Left lobe of liver (tissue), 2 donors: ENCODE measurements at regions not wholly inside any gene's neighbourhood (a gene's known extent, or its start where the extent isn't known, plus 50 kb on each side); places are given as distances from the start of the nearest gene placed in this dataset.
"Not testable (repeated sequence)": the region's sequence is repeated elsewhere in the genome, so short reads cannot be mapped to it uniquely, and the experiment has no call there.

Source experiments
- ATAC-seq: fragments of 200-7000 bp; cut with Tn5 transposase; one replicate; pipeline ENCODE4 v1.9.1; 2020; ENCODE audit warnings: mild to moderate bottlenecking, moderate library complexity
- DNase-seq: peaks from one replicate; pipeline ENCODE4 v3.0.0-alpha.2; 2020; ENCODE audit warnings: low spot score
- donor health status: DM: no; HTN: no; CAD: no; lungs with moderate emphysema.
- donor health status: DM: no; HTN: yes; CAD: no.

DNA sequence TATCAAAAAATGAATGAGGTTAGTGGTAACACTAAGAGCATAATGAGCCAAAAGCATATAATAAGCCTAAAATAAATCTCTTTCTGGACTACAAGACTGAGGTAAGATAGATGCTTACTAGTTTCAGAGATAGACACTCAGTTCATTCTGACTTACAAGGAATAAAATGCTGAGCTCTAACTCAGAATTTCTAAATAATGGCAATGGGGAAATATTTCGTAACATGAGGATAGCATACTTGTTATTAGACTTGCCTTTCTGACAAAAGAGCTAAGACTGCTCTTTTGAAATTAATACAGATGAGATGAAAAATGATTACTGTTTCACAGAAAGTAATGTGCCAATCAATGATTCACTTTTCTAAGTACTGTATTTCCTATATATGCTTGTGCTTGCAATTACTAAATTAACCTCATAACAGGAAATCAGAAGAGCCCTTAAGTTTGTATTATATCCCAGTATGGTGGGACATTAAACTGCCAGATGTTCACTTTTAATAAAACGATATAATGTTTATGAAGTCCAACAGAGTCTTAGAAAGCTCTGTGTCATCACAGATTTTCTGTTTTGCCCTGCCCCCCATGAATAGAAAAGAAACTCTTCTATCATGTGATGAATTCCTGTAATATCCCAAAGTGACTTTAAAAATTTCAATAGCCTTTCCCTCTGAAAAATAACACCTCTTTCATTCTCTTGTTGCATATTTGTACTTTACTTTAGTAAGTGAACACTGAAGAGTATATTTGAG, 2771.0 kb upstream of the PCDH20 start:
- ATAC-seq (no peak), DNase-seq (no peak)

DNA sequence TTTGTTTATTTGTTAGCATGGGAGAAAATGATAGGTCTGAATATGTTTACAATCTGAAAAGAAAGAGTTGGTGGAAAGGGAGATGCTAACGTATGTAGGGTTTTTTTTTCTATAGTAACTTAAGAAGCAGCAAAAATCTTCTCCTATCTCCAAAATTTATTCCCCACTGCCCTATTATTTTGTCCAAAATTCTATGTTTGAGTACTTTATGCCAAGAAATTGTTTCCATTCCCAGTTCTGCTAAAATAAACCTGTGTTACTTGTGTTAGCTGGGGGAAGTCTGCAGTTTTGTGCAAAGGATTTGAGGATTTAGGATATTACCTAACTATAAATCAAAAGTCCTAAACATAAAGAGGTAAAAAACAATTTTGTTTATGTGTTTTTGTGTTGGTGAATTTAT, 2770.4 kb upstream of the PCDH20 start:
- DNase-seq: no peak

DNA sequence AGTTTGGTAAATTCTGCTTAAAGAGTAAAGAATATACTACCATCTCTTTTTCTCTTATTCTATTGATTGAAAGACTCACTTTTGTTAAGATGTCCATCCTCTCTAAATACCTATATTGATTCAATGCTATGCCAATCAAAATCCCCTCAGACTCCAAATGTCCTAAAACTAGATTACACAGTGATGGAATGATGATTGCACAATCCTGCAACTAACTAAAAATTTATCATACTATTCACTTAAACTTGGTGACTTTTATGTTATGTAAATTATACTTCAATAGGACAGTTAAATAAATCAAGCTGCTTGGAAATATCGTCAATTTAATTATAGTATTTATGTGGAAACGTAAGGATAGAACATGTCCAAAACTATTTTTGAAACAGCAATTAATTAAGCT, 2765.1 kb upstream of the PCDH20 start:
- DNase-seq (no peak), ATAC-seq (no peak)

More for the DNA sequence above, 2770.4 kb upstream of the PCDH20 start:
- no peak for ATAC-seq

DNA sequence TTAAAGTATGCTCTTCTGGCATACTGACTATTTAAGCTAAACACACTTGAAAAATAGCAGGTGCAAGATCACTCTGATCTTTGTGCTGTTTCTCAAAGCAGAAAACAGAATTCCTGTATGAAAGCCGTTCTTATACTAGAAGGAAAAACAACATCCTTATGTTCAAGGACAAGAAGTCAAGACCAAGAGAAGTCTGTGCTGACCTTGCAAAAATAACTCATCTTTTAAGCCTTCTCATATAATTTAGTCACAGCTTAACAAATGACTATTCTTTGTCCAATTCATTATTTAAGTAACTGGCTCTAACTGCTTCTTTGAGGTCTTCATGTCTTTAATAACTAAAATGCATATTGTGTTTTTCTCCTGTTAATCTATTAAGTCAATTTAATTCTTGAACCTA, 2750.2 kb upstream of the PCDH20 start:
- DNase-seq: no peak

DNA sequence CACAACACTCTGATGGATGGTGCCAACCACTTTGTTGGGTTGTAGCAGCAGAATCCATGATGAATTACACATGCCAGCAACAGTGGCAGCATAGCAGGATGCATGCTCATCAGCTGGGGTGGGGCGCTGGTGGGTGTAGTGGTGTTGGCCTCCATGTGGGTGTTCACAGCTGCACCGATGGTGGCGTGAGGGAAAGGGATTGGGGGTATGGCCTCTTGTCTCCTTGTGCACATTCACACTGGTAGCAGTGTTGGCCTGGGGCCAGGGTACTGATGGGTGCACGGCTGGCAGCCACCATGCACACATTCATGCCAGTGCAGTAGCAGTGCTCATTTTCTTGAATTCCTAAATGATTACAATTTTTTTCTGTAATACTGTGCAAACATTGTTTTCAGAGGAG, 2748.8 kb upstream of the PCDH20 start:
- ATAC-seq (no peak), DNase-seq (no peak)

More for the DNA sequence above, 2750.2 kb upstream of the PCDH20 start:
- no peak for ATAC-seq

DNA sequence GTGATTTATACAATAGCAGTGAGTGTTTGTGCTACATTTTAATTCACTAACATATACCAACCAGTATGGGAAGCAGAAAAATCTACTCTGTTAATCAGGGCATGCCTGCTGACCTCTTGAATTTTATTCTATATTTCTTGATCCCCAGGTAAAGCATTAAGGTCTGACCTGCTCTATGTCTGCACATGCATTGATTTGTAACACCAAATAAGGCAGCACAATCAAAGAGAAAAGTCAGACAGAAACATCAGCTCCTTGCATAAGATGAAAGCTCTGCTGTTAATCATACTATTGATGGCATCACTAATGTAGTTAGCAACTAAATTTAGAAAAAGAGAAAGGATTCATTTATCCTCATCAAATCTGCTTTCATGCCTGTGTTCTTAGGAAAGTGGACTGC, 2744.8 kb upstream of the PCDH20 start:
- ATAC-seq (no peak), DNase-seq (no peak)

DNA sequence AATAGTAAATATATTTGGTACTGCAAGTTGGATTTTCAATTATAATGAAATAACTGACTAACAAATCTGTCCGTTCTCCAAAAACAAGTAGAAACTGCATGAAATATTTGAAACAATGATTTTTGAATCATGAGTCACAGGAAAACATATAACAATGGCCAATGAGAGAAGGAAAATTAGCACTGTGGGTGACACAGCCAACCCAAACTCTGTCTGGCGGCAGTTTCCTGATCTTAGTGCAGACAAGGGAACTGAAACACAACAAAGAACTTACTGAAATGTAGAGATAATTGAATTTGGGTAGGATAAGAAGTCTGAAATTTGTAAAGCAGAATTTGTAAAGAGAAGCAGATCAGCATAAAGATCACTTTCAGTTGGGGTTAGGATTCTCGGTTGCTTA, 2743.3 kb upstream of the PCDH20 start:
- ATAC-seq (no peak), DNase-seq (no peak)

DNA sequence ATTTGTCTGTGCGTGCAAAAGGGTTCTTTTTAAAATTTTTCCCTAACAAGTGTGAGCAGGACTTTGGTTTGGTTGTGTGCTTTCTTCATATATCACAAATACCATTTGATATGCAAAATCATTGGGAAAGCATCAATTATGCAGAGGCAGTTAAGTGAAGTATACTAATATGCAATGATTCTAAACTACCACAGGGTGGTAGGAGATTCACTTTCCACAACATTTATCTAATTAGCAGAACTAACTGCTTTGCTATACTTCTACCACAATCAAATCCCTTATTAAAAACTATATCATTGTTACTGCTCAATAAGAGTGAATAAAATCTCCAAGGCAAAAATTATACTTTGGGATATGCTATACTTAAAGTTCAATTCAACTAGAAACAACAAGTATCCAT, 2738.9 kb upstream of the PCDH20 start:
- DNase-seq (no peak), ATAC-seq (no peak)

DNA sequence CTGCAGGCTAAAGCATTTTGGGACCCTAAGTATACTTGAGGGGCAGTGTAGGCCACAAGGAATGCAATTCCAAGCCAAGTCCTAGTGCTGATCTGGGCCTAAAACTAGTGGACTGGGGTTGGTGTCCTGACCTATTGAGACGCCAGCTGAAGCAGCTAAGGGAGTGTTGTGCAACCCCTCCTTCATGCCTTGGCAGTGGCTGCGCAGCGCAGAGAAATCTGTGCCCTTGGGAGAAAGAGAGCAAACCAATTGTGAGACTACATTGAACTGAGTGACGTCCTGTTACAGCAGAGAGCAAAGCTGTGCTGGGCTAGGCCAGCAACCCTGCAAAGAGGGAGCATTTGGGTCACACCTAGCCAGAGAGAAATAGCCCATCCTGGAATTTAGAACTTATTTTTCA, 2715.0 kb upstream of the PCDH20 start:
- ATAC-seq: no peak
- no peak for DNase-seq

DNA sequence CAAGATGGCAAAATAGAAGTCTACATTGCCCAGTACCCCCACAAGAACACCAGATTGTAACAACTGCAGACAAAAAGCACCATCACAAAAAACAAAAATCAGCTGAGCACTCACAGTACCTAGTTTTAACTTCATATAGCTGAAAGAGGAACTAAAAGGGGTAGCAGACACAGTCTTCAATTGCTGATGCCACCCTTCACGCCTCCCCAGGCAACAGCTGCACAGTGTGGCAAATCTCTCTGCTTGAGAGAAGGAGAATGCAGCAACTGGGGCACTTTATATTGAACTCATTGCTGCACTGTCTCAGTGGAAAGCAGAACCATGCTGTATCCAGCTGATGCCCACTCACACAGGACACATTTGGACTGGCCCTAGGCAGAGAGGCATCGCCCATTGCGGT, 2714.5 kb upstream of the PCDH20 start:
- DNase-seq (no peak), ATAC-seq (no peak)

DNA sequence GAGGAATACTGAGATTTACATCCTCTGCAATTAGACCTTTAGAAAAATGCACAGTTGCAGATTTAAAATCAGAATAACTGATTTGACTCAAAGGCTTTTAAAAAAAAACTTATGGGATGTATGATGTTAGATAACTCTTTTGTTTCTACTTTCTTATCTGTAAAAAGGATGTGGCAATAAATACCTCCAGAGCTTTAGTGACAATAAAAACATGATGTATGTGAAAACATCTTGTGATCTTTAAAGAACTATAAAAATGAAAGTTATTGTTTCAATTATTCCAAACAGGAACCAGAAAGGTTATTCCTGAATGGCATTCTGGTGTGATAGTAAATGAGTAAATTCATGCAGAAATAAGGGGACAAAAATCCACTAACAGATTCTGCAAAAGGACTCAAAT, 2712.2 kb upstream of the PCDH20 start:
- ATAC-seq: no peak
- no peak for DNase-seq

DNA sequence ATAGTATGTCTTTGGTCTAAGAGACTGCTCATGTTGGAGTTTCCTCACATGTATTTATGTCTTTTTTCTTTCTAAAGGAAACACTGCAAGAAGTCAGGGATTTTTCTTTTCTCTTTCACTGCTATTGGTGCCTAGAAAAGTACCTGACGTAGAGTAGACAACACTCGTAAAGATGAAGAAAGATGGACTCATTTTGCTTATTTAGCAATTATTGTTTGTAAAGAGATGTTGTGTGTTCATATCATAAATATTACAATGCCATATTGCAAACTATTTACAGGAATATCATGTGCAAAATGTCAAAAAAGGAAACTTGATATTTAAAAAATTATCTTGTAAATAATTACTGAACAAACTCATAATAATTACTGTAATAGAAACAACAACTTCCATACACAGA, 2711.5 kb upstream of the PCDH20 start:
- DNase-seq (no peak), ATAC-seq (no peak)

DNA sequence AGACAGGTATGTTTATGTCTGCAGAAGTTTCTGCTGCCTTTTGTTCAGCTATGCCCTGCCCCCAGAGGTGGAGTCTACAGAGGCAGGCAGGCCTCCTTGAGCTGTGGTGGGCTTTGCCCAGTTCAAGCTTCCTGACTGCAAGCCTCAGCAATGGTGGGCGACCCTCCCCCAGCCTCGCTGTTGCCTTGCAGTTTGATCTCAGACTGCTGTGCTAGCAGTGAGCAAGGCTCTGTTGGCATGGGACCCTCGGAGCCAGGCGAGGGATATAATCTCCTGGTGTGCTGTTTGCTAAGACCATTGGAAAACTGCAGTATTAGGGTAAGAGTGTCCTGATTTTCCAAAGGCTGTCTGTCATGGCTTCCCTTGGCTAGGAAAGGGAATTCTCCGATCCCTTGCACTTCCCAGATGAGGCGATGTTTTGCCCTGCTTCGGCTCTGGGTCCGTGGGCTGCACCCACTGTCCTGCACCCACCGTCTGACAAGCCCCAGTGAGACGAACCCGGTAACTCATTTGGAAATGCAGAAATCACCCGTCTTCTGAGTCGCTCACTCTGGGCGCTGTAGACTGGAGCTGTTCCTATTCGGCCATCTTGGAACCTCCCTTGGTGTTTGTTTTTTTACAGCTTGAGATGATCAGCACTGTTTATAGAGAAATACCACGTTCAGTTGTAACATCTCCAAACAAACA, 2705.5 kb upstream of the PCDH20 start:
- not testable (repeated sequence) for DNase-seq, ATAC-seq

DNA sequence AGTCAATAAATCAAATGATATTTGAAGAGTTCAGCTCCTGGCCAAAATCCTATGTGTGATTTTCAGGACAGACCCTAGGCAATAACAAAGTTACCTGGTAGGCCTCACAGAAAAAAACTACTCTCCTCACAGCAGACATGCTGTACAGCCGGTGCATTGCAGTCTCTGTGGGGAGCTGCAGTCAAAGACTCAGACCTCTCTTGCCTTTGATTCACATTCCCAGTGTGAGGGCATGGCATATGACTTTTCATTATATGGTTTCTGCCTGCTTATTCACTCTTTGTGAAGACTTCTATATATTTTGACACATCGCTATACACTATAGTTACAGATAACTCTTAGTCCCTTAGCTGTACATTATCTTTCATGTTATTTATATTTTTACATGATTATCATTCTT, 2684.3 kb upstream of the PCDH20 start:
- DNase-seq (no peak), ATAC-seq (no peak)

DNA sequence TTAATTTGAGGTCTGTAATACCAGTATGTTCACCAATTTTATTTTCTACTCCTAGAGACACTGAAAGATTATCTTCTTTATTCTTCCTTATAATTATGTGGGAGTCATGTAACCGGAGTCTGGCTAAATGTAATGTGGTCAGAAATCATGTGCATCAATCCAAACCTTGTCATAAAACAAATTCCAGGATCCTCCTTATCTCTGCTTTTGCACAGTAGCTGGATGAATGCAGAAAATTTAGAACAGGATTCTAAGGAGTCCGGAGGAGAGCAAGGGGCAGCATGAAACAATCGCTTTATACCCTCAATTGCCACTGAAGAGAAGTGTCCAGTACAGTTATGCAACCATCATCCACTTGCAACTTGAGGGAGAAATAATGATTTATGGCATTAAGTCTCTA, 2674.7 kb upstream of the PCDH20 start:
- ATAC-seq (no peak), DNase-seq (no peak)

DNA sequence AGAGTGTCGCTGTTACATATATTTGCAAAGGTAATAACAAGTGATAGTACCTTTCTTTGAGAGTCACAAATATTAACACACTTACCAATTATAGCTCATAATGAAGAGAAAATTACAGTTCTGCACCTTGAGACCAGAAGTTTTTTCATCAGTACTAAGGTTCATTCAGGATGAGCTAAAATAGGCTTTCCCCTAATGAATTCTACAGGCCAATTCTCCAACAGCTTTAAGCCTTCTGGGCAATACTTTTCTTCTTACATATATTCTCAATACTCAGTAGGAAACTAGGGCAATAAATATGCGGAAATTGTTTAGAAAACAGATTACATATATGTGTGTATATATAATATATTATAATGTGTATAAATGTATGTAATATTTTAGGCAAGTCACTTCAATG, 2672.8 kb upstream of the PCDH20 start:
- ATAC-seq: no peak
- DNase-seq: no peak

DNA sequence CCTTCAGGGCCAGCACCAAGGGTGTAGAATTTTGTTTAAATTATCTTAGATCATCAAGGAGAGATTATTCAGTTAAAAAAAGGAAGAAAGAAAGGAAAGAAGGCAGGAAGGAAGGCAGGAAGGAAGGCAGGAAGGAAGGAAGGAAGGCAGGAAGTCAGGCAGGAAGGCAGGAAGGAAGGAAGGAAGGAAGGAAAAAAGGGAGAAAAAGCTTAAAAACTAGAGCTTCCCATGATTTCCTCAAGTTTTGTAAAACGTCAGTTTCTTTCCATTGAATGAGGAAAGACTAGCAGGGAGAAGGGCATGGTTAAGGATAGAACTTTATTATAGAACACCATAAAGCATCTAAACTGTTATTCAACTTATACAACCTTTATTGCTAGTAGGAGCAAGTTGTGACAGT, 2672.0 kb upstream of the PCDH20 start:
- no peak for ATAC-seq

DNA sequence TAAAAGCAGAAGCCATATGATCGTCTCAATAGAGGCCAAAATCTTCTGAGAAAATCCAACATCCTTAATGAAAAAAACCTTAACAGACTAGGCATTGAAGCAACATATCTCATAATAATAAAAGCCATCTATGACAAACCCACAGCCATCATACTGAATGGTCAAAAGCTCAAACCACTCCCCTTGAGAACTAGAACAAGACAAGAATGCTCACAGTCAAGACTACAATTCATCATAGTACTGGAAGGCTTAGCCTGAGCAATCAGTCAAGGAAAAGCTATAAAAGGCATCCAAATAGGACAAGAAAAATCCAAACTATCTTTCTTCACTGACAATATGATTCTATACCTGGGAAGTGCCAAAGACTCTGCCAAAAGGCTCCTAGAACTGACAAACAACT, 2668.2 kb upstream of the PCDH20 start:
- no peak for ATAC-seq
- no peak for DNase-seq

More for the DNA sequence above, 2672.0 kb upstream of the PCDH20 start:
- no peak for DNase-seq

DNA sequence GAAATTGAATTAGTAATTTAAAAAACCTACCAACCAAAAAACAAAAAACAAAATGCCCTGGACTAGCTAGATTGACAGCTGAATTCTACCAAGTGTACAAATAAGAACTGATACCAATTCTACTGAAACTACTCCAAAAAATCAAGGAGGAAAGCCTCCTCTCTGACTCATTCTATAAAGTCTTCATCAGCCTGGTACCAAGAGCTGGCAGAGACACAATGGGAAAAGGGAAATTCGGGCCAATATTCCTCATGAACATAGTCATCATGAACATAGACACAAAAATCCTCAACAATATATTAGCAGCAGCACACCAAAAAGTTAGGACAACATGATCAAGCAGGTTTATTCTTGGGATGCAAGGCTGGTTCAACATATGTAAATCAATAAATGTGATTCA, 2667.7 kb upstream of the PCDH20 start:
- ATAC-seq (no peak), DNase-seq (no peak)

DNA sequence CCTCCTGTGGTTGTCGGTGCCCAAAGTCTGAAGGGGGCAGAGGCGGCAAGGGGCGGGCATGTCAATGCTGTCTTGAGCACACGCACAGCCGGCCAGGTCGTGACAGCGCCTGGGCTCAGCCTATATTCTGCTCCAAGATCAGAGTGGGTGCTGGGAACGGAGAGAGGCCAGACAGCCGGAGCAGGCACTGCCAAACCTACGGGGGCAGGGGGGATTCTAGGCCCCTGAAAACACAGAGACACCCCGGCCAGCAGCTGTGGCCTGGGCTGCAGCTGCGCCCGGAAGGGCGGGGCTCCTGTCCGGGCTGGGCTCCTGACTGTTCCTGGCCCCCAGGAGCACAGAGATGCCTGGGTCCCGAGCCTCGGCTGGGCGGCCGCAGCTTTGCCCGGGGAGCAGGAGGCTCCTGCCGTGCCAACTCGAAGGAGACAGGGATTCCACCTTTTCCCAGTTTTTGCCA, 2662.9 kb upstream of the PCDH20 start:
- no peak for DNase-seq
- no peak for ATAC-seq

DNA sequence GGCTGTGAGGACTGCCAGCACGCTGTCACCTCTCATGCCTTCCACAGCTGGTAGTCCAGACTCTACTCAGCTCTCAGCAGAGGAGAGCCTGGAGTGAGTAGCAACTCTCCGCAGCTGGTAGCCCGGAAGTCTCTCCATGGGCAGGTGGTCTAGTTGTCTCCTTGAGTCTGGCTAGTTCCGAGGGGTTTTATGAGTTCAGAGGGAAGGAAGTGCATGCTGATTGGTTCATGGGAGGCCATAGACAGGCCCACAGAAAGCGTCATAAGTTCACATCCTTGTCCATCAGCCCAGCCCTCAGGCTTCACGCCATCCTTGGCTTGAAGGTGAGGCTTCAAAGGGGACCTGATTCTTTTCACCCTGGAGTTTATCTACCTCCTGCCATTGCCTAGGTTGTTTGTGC, 2662.4 kb upstream of the PCDH20 start:
- no peak for ATAC-seq
- no peak for DNase-seq

DNA sequence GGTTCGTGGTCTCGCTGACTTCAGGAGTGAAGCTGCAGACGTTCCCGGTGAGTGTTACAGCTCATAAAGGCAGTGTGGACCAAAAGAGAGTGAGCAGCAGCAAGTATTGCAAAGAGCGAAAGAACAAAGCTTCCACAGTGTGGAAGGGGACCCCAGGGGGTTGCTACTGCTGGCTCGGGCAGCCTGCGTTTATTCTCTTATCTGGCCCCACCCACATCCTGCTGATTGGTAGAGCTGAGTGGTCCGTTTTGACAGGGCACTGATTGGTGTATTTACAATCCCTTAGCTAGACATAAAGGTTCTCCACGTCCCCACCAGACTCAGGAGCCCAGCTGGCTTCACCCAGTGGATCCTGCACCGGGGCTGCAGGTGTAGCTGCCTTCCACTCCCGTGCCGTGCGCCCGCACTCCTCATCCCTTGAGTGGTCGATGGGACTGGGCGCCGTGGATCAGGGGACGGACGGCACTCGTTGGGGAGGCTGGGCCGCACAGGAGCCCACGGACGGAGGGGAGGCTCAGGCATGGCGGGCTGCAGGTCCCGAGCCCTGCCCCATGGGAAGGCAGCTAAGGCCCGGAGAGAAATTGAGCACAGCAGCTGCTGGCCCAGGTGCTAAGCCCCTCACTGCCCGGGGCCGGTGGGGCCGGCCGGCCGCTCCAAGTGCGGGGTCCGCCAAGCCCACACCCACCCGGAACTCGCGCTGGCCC, 2661.6 kb upstream of the PCDH20 start:
- DNase-seq, ATAC-seq: not testable (repeated sequence)
